ENCODE measurements at regions not wholly inside any gene's neighbourhood (a gene's known extent, or its start where the extent isn't known, plus 50 kb on each side); places are given as distances from the start of the nearest gene placed in this dataset.

DNA sequence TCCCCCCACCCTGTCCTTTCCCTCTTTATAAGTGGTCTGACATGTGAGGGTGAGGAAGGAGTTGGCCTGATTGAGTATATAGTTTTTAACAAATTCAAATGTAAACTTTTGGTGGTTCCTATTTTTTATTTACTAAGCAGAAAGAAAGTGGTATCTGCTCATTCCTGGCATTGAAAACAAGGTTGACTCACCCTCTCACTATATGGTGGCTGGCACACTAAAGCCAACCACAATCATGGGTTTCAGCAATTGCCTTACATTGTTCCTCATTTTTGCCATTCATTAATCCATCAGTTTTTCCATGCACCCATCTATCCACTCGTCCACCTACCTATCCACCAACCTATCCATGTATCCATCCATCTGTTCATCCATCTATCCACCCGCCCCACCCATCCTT, 75.4 kb upstream of the IGFBP5 start:
- TF ChIP-seq POLR2AphosphoS5 (IDR thresholded peaks at IDR 0.05; ENCODE audit: low read depth, low read length) = no peak
- no peak for TF ChIP-seq SPI1 (IDR thresholded peaks at IDR 0.05; ENCODE audit: low read depth, low read length)
- no peak for TF ChIP-seq POLR2A (IDR thresholded peaks at IDR 0.05; ENCODE audit: low read depth, low read length)
- no peak for TF ChIP-seq TAF1 (IDR thresholded peaks at IDR 0.05; ENCODE audit: low read depth, low read length)
- no peak for TF ChIP-seq PAX5 (IDR thresholded peaks at IDR 0.05; ENCODE audit: insufficient read depth, low read length, severe bottlenecking)

All from GM12891 (cell line).